ENCODE measurements at regions not wholly inside any gene's neighbourhood (a gene's known extent, or its start where the extent isn't known, plus 50 kb on each side); places are given as distances from the start of the nearest gene placed in this dataset.
"Not testable (repeated sequence)": the region's sequence is repeated elsewhere in the genome, so short reads cannot be mapped to it uniquely, and the experiment has no call there.

DNA sequence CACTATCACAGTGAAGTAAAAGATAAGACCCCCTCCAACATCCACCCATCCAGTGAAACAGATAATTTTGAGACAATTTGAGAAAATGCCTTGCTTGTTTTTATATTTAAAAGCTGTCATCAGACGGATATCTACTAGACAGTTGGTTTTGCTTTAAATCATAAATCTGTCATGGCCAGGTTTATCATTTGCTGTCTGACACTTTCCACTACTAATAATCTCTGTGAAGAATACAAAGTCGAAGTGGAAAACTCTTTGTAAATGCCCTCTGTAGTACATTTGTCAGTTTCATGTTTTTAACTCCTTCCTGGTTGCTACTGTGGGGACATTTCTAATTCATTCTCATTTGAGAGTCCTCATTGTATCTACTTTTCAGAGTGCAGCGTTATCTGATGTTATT lies 1606.2 kb upstream of the PCDH7 start:
- Histone ChIP-seq H3K4me3 (ENCODE audit: low read length in 2 of 2) (no peak overlapping the region), H3K9ac (ENCODE audit: low read length in 2 of 2) (no peak overlapping the region), H3K27ac (ENCODE audit: low read length) (no peak overlapping the region), H3K36me3 (ENCODE audit: control insufficient read depth in 2 of 2, insufficient read depth in 2 of 2, low read length in 2 of 2) (no peaks in the 10 kb centered on the region), H3K27me3 (ENCODE audit: control insufficient read depth in 1 of 2, insufficient read depth in 2 of 2, low read length in 2 of 2) (no peaks in the 10 kb centered on the region), H3K4me1 (ENCODE audit: control insufficient read depth, insufficient read depth, low read length) (no peaks in the 10 kb centered on the region), H3K9me3 (ENCODE audit: control insufficient read depth in 2 of 2, low read length in 2 of 2) (no peaks in the 10 kb centered on the region)

DNA sequence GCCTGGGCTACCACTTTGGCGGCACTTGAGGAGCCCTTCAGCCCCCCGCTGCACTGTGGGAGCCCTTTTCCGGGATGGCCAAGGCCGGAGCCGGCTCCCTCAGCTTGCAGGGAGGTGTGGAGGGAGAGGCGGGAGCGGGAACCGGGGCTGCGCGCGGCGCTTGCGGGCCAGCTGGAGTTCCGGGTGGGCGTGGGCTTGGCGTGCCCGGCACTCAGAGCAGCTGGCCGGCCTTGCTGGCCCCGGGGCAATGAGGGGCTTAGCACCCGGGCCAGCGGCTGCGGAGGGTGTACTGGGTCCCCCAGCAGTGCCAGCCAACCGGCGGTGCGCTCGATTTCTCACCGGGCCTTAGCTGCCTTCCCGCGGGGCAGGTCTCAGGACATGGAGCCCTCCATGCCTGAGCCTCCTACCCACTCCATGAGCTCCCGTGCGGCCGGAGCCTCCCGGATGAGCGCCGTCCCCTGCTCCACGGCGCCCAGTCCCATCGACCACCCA lies 1602.9 kb upstream of the PCDH7 start:
- H3K9ac ChIP-seq (ENCODE audit: low read length in 2 of 2); H3K36me3 ChIP-seq (ENCODE audit: control insufficient read depth in 2 of 2, insufficient read depth in 2 of 2, low read length in 2 of 2); H3K27me3 ChIP-seq (ENCODE audit: control insufficient read depth in 1 of 2, insufficient read depth in 2 of 2, low read length in 2 of 2); H3K4me1 ChIP-seq (ENCODE audit: control insufficient read depth, insufficient read depth, low read length); H3K9me3 ChIP-seq (ENCODE audit: control insufficient read depth in 2 of 2, low read length in 2 of 2); H3K4me3 ChIP-seq (ENCODE audit: low read length in 2 of 2); H3K27ac ChIP-seq (ENCODE audit: low read length): not testable (repeated sequence)

DNA sequence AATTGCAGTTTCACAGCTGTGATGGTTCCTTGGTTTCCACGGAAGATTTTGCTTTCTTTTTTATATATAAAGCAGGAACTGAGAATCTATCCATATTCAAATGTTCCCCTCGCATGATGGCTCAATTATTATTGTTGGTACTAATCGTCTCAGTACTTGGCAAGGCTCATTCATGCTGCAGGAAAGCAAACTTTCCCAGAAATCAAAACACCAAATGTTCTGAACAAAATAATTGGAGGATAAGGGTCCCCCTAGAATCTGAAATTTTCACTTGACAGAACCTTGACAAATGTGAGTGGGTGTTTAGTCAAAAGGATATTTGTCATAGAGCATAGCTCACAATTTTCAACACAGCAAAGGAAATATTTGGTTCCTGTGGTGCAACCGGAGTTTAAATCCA lies 1598.6 kb upstream of the PCDH7 start:
- Histone ChIP-seq H3K4me3 (ENCODE audit: low read length in 2 of 2) (no peak overlapping the region), H3K36me3 (ENCODE audit: control insufficient read depth in 2 of 2, insufficient read depth in 2 of 2, low read length in 2 of 2) (no peaks in the 10 kb centered on the region), H3K27ac (ENCODE audit: low read length) (no peak overlapping the region), H3K9me3 (ENCODE audit: control insufficient read depth in 2 of 2, low read length in 2 of 2) (no peaks in the 10 kb centered on the region), H3K9ac (ENCODE audit: low read length in 2 of 2) (no peak overlapping the region), H3K4me1 (ENCODE audit: control insufficient read depth, insufficient read depth, low read length) (no peaks in the 10 kb centered on the region), H3K27me3 (ENCODE audit: control insufficient read depth in 1 of 2, insufficient read depth in 2 of 2, low read length in 2 of 2) (no peaks in the 10 kb centered on the region)

DNA sequence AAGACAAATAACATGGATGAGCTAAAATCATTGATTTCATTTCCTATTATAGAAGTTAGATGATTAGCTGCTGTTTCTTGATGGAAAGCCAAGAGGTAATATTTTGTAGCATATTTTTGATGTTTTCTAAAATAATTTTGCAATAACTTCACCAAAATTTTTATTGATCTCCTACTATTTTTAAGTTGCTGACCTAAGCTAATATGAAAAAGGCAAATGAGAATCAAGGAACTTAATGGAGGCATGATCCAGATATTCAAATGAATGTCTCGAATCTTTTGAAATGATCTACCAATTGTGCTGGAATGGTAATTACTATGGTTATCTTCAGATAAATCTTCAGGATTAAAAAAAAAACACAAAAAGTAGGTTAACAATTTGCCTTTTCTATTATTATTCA lies 1591.4 kb upstream of the PCDH7 start:
- Histone ChIP-seq H3K36me3 (ENCODE audit: control insufficient read depth in 2 of 2, insufficient read depth in 2 of 2, low read length in 2 of 2) (no peaks in the 10 kb centered on the region), H3K4me1 (ENCODE audit: control insufficient read depth, insufficient read depth, low read length) (no peaks in the 10 kb centered on the region), H3K27ac (ENCODE audit: low read length) (no peak overlapping the region), H3K27me3 (ENCODE audit: control insufficient read depth in 1 of 2, insufficient read depth in 2 of 2, low read length in 2 of 2) (no peaks in the 10 kb centered on the region), H3K9ac (ENCODE audit: low read length in 2 of 2) (no peak overlapping the region), H3K4me3 (ENCODE audit: low read length in 2 of 2) (no peak overlapping the region), H3K9me3 (ENCODE audit: control insufficient read depth in 2 of 2, low read length in 2 of 2) (no peaks in the 10 kb centered on the region)

DNA sequence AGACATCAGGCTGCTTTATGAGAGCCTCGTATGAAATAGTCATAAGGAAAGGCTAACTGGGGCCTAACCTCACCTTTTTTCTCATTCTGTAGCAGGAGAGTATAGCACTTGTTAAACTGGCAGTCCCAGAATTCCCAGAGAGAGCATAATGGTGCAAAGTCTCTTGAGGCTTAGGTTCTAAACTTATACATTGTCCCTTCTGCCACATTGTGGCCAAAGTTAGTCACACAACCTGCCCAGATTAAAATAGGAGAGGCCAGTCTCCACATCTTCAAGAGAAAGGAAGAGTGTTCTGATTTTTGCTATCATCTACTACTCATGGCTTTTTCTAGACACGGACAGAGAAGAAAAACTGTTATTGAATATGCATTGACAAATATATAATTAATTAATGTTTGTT lies 1588.9 kb upstream of the PCDH7 start:
- H3K4me3 ChIP-seq (ENCODE audit: low read length in 2 of 2) = no peak overlapping the region
- H3K9me3 ChIP-seq (ENCODE audit: control insufficient read depth in 2 of 2, low read length in 2 of 2) = no peaks in the 10 kb centered on the region
- no peaks in the 10 kb centered on the region for H3K27me3 ChIP-seq (ENCODE audit: control insufficient read depth in 1 of 2, insufficient read depth in 2 of 2, low read length in 2 of 2)
- H3K36me3 ChIP-seq (ENCODE audit: control insufficient read depth in 2 of 2, insufficient read depth in 2 of 2, low read length in 2 of 2) = no peaks in the 10 kb centered on the region
- no peaks in the 10 kb centered on the region for H3K4me1 ChIP-seq (ENCODE audit: control insufficient read depth, insufficient read depth, low read length)
- no peak overlapping the region for H3K27ac ChIP-seq (ENCODE audit: low read length)
- H3K9ac ChIP-seq (ENCODE audit: low read length in 2 of 2) = no peak overlapping the region

DNA sequence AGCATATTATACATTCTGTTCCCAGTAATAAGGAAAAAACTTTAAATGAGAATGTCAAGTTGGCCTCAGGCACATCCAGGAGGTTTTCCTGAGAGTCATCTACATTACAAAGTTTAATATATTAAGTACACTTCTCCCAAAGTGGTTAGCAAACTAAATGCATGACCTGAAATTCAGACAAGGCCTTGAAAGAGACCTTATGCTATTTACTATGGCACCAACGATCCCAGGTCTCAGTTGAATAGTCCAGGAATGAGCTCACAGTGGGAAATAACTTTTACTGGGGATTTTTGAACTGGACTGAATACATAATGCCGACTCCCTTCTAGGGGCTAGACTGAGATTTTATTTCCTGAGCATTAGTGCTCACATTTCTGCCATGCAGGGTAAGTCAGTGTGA lies 1577.5 kb upstream of the PCDH7 start:
- H3K27ac ChIP-seq (ENCODE audit: low read length) = no peak overlapping the region
- no peak overlapping the region for H3K4me3 ChIP-seq (ENCODE audit: low read length in 2 of 2)
- H3K36me3 ChIP-seq (ENCODE audit: control insufficient read depth in 2 of 2, insufficient read depth in 2 of 2, low read length in 2 of 2) = no peaks in the 10 kb centered on the region
- H3K9me3 ChIP-seq (ENCODE audit: control insufficient read depth in 2 of 2, low read length in 2 of 2) = no peaks in the 10 kb centered on the region
- H3K27me3 ChIP-seq (ENCODE audit: control insufficient read depth in 1 of 2, insufficient read depth in 2 of 2, low read length in 2 of 2) = no peaks in the 10 kb centered on the region
- no peaks in the 10 kb centered on the region for H3K4me1 ChIP-seq (ENCODE audit: control insufficient read depth, insufficient read depth, low read length)
- H3K9ac ChIP-seq (ENCODE audit: low read length in 2 of 2) = no peak overlapping the region

DNA sequence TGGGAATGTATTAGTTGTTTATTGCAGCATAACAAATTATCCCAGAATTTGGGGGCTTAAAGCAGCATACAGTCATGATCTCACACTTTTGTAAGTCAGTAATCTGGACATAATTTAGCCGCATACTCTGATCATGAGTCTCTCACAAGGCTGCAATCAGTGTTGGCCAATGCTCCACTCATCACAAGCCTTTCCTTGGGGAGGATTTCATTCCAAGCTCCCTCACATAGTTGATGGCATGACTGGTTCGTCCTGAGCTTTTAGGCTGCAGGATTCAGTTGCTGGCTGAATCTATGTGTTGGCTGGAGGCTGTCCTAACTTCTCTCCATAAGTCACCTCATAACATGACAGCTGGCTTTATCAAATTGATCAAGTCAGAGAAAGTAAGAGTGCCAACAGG lies 1568.6 kb upstream of the PCDH7 start:
- H3K4me1 ChIP-seq (ENCODE audit: control insufficient read depth, insufficient read depth, low read length) = no peaks in the 10 kb centered on the region
- H3K27ac ChIP-seq (ENCODE audit: low read length) = no peak overlapping the region

DNA sequence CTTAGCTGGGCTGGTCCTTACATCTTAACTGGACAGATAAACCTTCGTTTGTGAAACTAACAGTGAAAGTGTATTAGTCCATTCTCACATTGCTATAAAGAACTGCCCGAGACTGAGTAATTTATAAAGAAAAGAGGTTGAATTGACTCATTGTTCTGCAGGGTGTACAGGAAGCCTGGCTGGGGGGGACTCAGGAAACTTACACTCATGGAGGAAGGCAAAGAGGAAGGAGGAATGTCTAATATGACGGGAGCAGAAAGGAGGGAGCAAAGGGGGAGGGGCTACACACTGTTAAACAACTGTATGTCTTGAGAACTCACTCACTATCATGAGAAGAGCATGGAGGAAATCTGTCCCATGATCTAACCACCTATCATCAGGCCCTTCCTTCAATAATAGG lies 1566.5 kb upstream of the PCDH7 start:
- no peak overlapping the region for H3K27ac ChIP-seq (ENCODE audit: low read length)
- no peaks in the 10 kb centered on the region for H3K9me3 ChIP-seq (ENCODE audit: control insufficient read depth in 2 of 2, low read length in 2 of 2)
- H3K9ac ChIP-seq (ENCODE audit: low read length in 2 of 2) = no peak overlapping the region
- H3K4me1 ChIP-seq (ENCODE audit: control insufficient read depth, insufficient read depth, low read length) = no peaks in the 10 kb centered on the region
- H3K36me3 ChIP-seq (ENCODE audit: control insufficient read depth in 2 of 2, insufficient read depth in 2 of 2, low read length in 2 of 2) = no peaks in the 10 kb centered on the region
- no peak overlapping the region for H3K4me3 ChIP-seq (ENCODE audit: low read length in 2 of 2)
- H3K27me3 ChIP-seq (ENCODE audit: control insufficient read depth in 1 of 2, insufficient read depth in 2 of 2, low read length in 2 of 2) = no peaks in the 10 kb centered on the region

More for the DNA sequence above, 1568.6 kb upstream of the PCDH7 start:
- Histone ChIP-seq H3K36me3 (ENCODE audit: control insufficient read depth in 2 of 2, insufficient read depth in 2 of 2, low read length in 2 of 2) (no peaks in the 10 kb centered on the region), H3K27me3 (ENCODE audit: control insufficient read depth in 1 of 2, insufficient read depth in 2 of 2, low read length in 2 of 2) (no peaks in the 10 kb centered on the region), H3K4me3 (ENCODE audit: low read length in 2 of 2) (no peak overlapping the region), H3K9me3 (ENCODE audit: control insufficient read depth in 2 of 2, low read length in 2 of 2) (no peaks in the 10 kb centered on the region), H3K9ac (ENCODE audit: low read length in 2 of 2) (no peak overlapping the region)

DNA sequence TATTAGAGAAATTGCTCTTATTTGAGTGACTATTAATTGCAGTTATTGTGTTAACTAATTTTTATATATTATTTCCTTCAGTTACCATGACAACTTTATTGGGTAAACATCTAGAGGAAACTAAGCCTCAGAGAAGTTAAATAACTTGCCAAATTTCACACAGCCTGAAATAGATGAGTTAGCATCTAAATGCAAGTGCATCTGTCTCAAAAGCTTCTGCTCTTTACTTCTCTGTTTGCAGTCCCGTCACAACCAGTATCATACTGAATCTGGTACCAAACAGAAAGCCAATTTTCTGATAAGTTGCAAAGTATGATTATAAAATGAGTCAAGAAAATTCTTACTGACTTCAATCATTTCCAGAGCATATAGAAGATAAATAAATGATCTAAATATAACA lies 1544.9 kb upstream of the PCDH7 start:
- H3K9me3 ChIP-seq (ENCODE audit: control insufficient read depth in 2 of 2, low read length in 2 of 2) = no peaks in the 10 kb centered on the region
- no peaks in the 10 kb centered on the region for H3K36me3 ChIP-seq (ENCODE audit: control insufficient read depth in 2 of 2, insufficient read depth in 2 of 2, low read length in 2 of 2)
- H3K4me1 ChIP-seq (ENCODE audit: control insufficient read depth, insufficient read depth, low read length) = no peaks in the 10 kb centered on the region
- no peak overlapping the region for H3K27ac ChIP-seq (ENCODE audit: low read length)
- H3K4me3 ChIP-seq (ENCODE audit: low read length in 2 of 2) = no peak overlapping the region
- no peak overlapping the region for H3K9ac ChIP-seq (ENCODE audit: low read length in 2 of 2)
- no peaks in the 10 kb centered on the region for H3K27me3 ChIP-seq (ENCODE audit: control insufficient read depth in 1 of 2, insufficient read depth in 2 of 2, low read length in 2 of 2)

DNA sequence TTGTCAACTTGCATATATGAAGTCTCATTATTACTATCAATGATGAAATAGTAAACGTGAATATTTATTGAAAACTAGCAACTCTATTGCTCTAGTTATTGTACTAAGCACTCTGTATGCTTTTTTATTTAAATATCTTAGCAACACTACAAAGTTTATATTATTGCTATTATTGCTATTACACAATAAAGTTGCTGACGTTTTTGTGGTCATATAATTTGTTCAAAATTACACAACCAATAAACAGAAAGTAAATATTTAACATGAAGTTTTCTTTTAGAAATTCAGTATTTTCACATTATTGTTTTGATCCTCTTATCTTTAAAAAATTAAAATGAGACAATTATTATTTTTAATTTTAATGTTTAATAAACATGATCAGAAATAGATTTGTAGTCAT lies 1521.1 kb upstream of the PCDH7 start:
- H3K27me3 ChIP-seq (ENCODE audit: control insufficient read depth in 1 of 2, insufficient read depth in 2 of 2, low read length in 2 of 2) = no peaks in the 10 kb centered on the region
- H3K4me3 ChIP-seq (ENCODE audit: low read length in 2 of 2) = no peak overlapping the region
- H3K9me3 ChIP-seq (ENCODE audit: control insufficient read depth in 2 of 2, low read length in 2 of 2) = no peaks in the 10 kb centered on the region
- no peaks in the 10 kb centered on the region for H3K4me1 ChIP-seq (ENCODE audit: control insufficient read depth, insufficient read depth, low read length)
- no peak overlapping the region for H3K9ac ChIP-seq (ENCODE audit: low read length in 2 of 2)
- H3K27ac ChIP-seq (ENCODE audit: low read length) = no peak overlapping the region
- no peaks in the 10 kb centered on the region for H3K36me3 ChIP-seq (ENCODE audit: control insufficient read depth in 2 of 2, insufficient read depth in 2 of 2, low read length in 2 of 2)

DNA sequence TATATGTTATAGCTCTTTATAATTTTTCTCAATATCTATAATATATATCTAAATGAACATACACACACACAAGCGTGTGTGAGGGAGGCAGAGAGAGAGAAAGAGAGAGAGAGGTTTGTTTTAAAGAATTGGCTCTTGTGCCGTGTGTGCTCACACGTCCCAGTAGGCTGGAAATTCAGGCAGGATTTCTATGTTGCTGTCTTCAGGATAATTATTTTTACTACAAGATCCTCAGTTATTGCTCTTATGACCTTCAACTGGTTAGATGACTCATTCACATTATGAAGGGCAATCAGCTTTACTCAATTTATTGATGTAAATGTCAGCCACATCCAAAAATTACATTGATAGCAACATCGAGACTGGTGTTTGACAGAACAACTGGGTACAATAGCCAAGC lies 1520.7 kb upstream of the PCDH7 start:
- Histone ChIP-seq H3K4me1 (ENCODE audit: control insufficient read depth, insufficient read depth, low read length) (no peaks in the 10 kb centered on the region), H3K27ac (ENCODE audit: low read length) (no peak overlapping the region), H3K4me3 (ENCODE audit: low read length in 2 of 2) (no peak overlapping the region), H3K9ac (ENCODE audit: low read length in 2 of 2) (no peak overlapping the region), H3K9me3 (ENCODE audit: control insufficient read depth in 2 of 2, low read length in 2 of 2) (no peaks in the 10 kb centered on the region), H3K36me3 (ENCODE audit: control insufficient read depth in 2 of 2, insufficient read depth in 2 of 2, low read length in 2 of 2) (no peaks in the 10 kb centered on the region), H3K27me3 (ENCODE audit: control insufficient read depth in 1 of 2, insufficient read depth in 2 of 2, low read length in 2 of 2) (no peaks in the 10 kb centered on the region)

DNA sequence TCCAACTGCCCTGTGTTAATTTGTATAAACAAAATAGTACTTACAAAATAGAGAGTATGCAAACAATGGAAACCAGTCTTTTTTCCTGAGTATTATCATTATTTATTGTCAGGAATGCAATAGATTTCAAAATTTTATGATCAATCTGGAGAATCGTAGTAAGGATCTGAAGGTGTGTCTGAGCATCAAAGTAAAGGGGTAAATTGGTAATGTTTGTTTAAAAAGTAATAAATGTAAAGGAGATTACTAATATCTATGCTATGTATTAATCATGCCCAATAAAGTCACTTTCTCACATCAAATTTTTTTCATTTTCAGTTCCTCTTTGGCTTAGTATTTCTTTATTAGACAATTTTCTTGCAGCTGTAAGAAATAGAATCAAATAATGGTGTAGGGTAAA lies 1507.1 kb upstream of the PCDH7 start:
- H3K9me3 ChIP-seq (ENCODE audit: control insufficient read depth in 2 of 2, low read length in 2 of 2) = no peaks in the 10 kb centered on the region
- no peaks in the 10 kb centered on the region for H3K4me1 ChIP-seq (ENCODE audit: control insufficient read depth, insufficient read depth, low read length)
- no peak overlapping the region for H3K9ac ChIP-seq (ENCODE audit: low read length in 2 of 2)
- no peak overlapping the region for H3K27ac ChIP-seq (ENCODE audit: low read length)
- H3K27me3 ChIP-seq (ENCODE audit: control insufficient read depth in 1 of 2, insufficient read depth in 2 of 2, low read length in 2 of 2) = no peaks in the 10 kb centered on the region
- no peak overlapping the region for H3K4me3 ChIP-seq (ENCODE audit: low read length in 2 of 2)
- no peaks in the 10 kb centered on the region for H3K36me3 ChIP-seq (ENCODE audit: control insufficient read depth in 2 of 2, insufficient read depth in 2 of 2, low read length in 2 of 2)
